ENCODE measurements at regions not wholly inside any gene's neighbourhood (a gene's known extent, or its start where the extent isn't known, plus 50 kb on each side); places are given as distances from the start of the nearest gene placed in this dataset.

- TF ChIP-seq CTCF (IDR thresholded peaks at IDR 0.05), result no peak
- TF ChIP-seq EZH2phosphoT487 (IDR thresholded peaks at IDR 0.05), result no peak
These were observed 1071.1 kb downstream of the SLC16A7 start for GRCh38 chr12:60666895-60667294.
